GM12891 (cell line): ENCODE measurements at regions not wholly inside any gene's neighbourhood (a gene's known extent, or its start where the extent isn't known, plus 50 kb on each side); places are given as distances from the start of the nearest gene placed in this dataset.

Experiments used
- POLR2A ChIP-seq: IDR thresholded peaks from 2 replicates; pipeline ENCODE4 v1.6.1; 2011; ENCODE audit warnings: low read depth, low read length, control low read depth
- POLR2AphosphoS5 ChIP-seq: IDR thresholded peaks from 2 replicates; pipeline ENCODE4 v1.6.1; 2011; ENCODE audit warnings: low read depth, low read length, control low read depth
- POU2F2 ChIP-seq: IDR thresholded peaks from 2 replicates; pipeline ENCODE4 v1.6.1; 2011; ENCODE audit warnings: low read depth, mild to moderate bottlenecking, control low read depth, low read length, moderate library complexity
- SPI1 ChIP-seq: IDR thresholded peaks from 2 replicates; pipeline ENCODE4 v1.6.1; 2011; ENCODE audit warnings: low read depth, low read length, control low read depth
- TAF1 ChIP-seq: IDR thresholded peaks from 2 replicates; pipeline ENCODE4 v1.6.1; 2011; ENCODE audit warnings: low read depth, low read length, control low read depth

DNA sequence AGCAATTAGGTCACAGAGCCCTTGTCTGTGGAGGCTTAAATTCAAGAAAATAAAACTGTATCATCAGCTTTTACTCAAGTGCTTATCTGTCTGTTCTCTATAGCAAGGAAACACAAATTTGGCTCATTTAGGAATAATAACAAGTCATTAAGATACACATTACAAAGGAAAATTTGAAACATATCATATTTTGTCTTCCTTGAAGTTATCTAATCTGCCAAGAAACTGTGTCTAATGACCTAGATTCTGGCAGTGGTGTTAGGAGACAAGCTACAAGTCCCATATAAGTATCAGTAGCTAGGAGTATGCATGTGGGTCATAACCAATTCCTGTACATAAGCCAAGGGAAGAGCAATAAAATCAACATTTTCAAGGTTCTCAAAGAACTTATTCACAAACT, 108.2 kb upstream of the SETMAR start:
- TF ChIP-seq POLR2A, result no peak
- TF ChIP-seq POLR2AphosphoS5, result no peak
- no peak for TF ChIP-seq TAF1
- no peak for TF ChIP-seq POU2F2
- no peak for TF ChIP-seq SPI1
